ENCODE measurements at regions not wholly inside any gene's neighbourhood (a gene's known extent, or its start where the extent isn't known, plus 50 kb on each side); places are given as distances from the start of the nearest gene placed in this dataset.

- TF ChIP-seq CTCF (IDR thresholded peaks at IDR 0.05; ENCODE audit: low read length) (no peak), EZH2 (optimal IDR thresholded peaks at IDR 0.05; ENCODE audit: low read depth, low read length) (no peak), EZH2phosphoT487 (IDR thresholded peaks at IDR 0.05; ENCODE audit: low read length) (no peak)
Observed at GRCh38 chr18:67200665-67201064, 315.9 kb downstream of the DSEL start.
